Activated effector memory CD4-positive, alpha-beta T cell treated with anti-CD3 and anti-CD28 coated beads, Interleukin-2, amount 50 U/mL, for 16 hours (primary cell): ENCODE measurements at regions not wholly inside any gene's neighbourhood (a gene's known extent, or its start where the extent isn't known, plus 50 kb on each side); places are given as distances from the start of the nearest gene placed in this dataset.

Experiments
- DNase-seq: peaks from one replicate; pipeline ENCODE4 v3.0.0-alpha.2; 2020

DNA sequence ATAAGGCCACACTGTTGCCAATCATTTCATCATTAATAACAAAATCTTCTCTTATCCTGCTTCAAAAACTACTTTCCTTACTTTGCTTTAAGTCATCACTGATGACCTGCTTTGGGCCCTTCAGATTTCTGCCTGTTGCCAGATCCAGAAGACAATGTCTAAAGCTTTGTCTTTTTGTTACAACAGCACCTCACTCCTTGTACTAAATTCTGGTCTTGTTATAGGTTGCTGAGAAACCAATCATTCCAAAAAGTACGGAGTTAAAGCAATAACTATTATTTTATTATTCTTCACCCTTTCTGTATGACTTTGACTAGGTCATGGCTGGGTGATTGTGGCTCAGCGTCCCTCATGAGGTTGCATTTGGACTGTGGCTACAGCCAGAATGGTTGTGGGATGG is 633.5 kb downstream of the PTPRU start:
- DNase-seq = no peak

DNA sequence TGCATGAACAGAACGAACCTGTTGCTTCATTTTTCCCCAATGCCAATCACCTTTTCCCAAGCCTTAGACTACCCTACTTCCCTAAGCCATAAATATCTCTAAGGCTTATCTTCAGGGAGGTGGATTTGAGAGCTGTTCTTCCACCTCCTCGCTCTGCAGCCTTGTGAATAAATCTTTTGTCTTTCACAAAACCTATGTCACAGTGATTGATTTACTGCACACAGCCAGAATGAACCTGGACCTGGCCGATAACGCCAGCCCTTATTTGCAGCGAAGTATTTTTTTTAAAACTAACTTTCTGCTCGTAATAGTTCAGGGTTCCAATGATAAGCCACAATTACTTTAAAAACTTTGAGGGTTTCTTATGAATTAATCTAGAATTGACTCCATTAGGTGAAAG is 632.6 kb downstream of the PTPRU start:
- DNase-seq = no peak

DNA sequence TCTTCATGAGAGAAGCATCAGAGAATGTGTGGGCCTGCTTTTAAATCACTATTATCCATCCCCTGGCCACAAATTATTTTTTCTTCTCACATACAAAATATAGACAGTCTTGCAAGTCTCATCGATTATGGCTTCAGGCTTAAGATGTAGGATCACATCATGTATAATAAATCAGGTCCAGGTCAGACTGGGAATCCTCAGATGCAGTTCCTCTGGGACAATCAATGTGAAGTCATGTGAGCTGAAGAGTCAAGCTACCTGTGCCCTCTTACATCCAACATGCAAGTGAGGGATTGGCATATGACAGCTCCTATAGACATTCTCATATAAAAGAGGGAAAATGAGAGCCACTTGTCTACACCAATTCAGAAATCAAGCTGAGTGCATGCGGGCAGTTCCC is 631.8 kb downstream of the PTPRU start:
- no peak for DNase-seq

DNA sequence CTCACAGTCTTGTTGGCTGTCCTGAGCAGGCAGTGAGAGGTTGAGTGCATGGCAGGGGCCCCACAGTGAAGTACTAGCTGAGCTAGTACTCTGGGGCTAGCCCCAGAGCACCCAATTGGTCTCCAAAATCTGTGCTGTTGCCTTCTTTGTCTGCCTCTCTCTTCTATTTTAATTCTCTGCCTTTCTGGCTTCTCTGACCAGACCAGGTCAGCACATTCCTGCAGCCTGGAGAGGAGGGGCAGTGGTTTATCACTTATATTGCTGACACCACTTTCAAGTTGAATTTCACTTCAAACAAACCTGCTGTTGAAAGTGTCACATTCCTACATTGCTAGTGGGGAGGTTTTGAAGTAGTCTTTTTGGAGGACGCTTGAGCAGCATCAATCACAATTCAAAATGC is 628.7 kb downstream of the PTPRU start:
- no peak for DNase-seq

DNA sequence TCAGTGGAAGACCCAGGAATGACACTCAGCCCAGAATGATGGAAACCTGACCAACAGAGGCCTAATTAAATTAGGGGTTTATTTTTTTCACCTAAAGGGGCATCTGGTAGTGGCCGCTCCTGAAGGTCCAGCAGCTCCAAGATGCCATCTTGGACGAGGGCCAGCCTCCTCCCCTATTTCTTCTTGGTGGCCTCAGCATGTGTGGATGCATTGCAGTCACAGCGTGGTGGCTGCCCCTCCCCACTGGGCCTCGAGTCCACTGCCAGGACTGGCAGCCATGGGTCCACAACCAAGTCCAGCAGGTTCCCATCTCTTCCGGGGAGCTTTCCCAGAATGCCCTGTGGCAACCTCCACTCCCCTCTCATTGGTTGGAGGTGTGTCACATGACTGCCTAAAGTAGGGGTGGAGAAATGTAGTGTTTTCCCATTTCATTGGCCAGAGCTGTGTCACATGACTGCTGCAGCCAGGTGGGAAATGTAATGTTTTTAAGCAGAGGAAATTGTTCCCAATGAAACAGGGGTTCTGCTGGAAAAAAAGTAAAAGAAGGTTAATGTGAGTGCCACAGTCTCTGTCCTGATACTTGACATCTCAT is 628.2 kb downstream of the PTPRU start:
- DNase-seq = no peak

DNA sequence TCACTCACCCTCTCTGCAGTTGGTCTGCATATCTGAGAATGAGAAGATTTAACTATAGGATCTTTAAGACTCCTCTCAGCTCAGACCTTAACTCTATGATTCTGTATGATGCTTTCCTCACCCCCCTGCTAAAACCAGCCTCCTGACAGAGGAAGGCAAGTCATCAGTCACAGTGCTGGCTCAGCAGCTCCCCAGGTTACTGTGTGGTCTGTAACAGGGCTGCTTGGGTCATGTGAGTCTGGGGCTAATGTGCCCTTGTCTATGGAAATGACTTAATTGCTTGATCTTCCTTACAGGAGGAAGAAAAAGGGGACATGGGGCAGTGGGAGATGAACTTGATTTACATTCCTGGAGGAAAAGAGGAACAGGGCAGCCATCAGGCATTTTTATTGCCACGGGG is 625.6 kb downstream of the PTPRU start:
- no peak for DNase-seq

DNA sequence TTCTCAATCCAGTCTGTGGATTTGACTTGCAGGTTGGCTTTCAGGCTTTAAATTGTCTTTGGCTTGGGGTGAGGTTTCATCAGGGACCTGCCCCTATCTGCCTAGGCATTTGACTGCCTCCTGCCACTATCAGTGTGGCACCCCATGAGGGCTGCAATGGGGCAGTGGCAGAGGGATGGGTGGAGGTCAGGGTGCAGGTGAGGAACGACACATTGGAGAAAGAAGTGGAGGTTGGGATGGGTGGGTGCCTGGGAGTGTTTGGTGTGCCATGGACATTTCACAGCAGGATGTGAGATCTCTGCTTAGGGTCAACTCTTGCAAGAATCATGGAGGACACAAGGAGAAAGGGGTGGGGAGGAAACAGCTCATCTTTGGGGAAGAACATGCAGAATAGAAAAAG is 625.1 kb downstream of the PTPRU start:
- no peak for DNase-seq

DNA sequence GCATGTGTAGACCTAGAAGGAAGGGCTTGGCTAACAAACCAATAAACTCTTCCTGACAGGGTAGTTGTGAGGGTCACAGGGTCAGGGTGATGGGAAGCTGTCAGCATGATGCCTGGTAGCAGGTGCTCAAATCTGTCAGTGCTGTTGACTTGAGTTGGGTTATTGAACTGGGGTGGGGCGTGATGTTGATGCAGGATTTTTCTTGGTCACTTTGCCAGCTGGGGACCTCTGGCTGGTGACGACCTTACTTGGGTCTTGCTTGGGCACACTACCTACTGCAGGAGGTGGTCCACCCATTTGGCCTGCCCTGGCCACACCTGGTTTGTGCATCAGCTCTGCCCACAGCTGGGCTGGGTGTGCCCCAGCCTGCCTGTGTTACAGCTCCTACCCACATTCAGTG is 624.4 kb downstream of the PTPRU start:
- DNase-seq = no peak

DNA sequence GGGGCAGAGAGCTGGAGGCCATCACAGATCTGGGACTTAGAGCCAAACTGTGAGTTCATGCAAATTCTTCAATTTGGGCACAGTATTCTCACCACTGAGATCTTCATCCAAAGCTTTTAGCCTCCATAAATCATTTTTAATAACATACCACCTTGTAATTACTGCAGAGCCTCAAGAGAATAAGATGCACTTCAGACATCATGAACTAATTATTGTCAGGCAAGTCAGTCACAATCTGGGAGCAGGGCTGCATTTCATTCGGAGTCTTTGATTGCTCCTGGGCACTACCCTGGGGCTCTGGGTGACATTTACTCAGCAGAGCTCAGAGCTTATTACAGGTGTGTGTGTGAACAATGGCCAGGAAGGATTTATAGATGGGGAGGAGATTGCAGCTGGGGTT is 623.7 kb downstream of the PTPRU start:
- DNase-seq = no peak

DNA sequence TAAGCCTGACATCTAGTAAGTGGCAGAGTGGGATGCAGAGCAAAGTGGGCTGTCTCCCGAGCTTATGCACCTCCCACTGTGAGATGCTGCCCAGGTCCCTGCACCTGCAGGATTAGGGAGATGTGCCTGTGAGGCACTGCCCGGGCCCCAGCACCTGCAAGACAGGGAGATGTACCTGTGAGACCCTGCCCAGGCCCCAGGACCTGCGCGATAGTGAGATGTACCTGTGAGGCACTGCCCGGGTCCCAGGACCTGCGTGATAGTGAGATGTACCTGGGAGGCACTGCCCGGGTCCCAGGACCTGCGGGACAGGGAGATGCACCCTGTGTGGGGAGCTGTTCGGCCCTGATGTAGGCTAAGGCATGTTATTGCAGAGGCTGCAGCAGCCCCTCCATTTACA is 622.8 kb downstream of the PTPRU start:
- DNase-seq = no peak

DNA sequence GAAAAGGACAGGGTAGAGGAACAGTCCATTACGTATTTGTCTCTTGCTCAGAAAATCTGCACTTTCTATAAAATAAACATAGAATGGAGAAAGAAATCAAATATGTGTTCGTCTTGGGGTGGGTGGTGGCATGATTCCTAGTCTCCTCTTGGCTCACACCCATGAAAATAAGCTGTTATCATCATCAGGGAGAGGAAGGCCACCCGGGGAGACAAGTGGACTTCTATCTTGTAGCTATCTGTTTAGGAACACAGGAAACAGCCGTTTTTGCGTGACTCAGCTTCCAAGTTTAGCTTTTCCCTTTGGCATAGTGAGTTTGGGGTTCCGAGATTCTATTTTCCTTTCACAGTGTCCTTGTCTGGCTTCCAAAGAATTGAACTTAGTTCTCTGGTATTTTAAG is 622.3 kb downstream of the PTPRU start:
- no peak for DNase-seq

DNA sequence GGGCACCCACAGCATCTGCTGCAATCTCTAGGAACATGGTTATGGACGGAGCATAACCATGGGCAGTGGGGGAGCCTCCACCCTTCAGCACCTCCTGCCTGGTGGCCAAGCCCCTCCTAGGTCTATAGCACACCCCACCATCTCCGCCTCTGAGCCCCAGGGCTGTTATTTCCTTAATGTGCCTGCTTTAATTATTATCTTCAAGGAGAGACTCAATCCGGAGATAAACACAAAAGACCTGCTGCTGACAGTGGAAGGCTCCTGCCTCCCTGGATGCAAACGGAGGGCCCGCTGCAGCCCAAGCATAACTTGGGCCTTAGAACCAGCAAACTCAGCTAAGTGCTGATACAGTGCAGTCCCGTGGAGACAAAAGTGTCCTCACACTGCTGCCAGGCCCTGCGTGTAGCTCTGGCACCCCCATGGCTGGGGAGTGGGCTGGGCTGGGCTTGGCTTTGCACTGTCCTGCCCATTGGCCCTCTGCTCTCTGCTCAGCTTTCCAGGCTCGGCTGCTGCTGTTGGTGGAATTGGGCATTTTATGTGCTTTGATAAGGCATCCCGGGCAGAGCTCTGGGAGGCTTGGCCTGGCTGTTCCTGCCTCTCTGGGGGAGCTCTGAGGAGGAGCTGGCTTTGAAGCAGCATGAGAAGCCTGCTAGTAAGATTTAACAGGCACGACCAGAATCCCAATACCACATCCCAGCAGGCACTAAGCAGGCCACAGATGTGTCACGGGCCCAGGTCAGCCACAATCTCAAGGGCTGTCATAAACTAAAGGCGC is 620.2 kb downstream of the PTPRU start:
- DNase-seq = no peak

DNA sequence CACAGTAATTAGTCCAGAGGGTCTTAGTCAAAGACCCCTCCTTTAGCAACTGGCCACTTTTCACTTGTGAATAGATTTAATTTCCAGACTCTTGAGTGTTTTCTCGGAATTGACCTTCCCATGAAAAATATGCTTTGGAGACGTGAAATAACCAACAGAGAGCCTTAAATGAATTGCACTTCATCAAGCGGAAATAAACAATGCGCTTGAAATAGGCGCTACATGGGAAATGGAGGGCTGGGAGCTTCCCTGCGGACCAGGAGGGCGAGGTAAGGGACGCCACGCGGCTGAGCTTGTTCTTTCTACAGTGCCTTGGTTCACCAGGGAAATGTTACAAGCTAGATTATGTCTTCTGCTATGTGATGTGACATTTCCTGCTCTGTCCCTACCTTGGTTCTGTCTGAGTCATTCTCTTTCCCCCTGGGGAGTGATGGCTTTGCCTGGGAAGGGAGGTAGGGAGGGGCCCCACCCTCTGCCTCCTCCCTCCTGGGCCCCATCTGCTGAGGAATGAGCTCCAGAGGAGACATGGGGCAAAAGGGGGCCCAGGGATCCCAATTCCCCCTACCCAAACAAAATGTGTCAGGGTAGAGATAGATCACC is 619.3 kb downstream of the PTPRU start:
- no peak for DNase-seq

DNA sequence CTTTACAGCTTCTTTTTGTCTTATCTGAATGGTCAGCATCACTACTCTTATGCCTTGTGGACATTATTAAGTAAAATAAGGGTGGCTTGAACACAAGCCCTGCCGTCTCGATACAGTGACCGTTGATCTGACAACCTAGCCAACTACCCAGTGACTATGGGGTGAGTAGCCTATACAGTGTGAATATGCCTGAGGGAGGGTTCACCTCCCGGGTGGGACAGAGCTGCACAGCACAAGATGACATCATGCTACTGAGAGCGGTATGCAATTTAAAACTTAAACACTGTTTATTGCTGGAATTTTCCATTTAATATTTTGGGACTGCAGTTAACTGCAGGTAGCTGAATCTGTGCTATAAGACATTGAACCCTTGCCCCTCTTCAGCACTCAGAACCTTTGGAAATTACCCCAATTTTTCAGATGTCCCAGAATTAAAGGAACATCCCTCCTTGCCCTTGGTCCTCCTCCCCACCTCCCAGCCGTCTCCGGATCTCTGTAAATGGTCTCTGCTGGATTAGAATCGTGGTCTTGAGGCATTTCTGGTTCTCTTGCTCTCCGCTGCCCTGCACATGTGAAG is 618.5 kb downstream of the PTPRU start:
- DNase-seq = no peak

DNA sequence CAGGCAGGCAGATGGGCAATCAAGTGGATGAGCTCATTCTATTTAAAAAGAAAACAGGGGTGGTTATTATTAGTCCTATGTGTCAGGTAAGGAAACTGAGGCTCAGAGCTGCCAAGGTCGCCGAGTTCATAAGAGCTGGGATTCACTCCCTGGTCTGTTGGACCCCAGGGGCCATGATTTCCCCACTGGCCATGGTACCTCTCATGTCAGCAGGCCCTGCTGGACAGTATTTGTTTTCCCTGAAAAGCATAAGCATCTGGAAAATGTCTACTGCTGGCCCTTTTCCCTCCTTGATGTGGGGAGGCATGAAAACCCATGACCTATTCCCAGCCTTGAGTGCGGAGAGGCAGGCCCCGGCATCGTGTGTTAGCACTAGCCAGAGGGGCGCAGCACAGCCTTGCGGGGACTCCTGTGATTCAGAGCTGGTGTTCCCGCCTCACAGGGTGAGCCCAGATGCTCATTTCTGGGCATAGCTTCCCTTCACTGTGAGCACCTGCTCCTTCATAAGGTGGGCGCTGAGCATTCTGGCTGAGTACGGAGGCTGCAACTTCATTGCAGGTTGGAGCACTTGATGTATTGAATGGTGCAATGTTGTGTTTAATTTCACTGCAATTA is 617.5 kb downstream of the PTPRU start:
- no peak for DNase-seq

DNA sequence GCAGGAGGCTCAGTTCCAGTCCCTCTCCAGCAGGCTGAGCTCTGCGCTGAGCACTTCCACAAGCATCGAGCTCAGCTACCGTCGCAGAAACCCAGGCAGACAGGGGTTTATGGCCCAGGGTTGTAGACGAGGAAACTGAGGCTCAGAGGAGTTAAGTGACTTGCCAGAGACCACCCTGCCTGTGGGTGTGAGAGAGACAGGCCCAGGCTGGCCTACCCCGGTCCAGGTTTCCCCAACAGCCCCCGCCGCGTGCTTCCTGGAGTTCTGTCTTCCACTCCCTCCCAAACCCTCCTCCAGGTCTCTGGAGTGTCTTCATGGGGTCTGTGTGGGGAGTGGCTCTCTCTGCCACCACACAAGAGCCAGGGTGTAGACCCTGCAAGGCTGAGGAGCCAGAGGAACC is 615.9 kb downstream of the PTPRU start:
- DNase-seq = no peak

DNA sequence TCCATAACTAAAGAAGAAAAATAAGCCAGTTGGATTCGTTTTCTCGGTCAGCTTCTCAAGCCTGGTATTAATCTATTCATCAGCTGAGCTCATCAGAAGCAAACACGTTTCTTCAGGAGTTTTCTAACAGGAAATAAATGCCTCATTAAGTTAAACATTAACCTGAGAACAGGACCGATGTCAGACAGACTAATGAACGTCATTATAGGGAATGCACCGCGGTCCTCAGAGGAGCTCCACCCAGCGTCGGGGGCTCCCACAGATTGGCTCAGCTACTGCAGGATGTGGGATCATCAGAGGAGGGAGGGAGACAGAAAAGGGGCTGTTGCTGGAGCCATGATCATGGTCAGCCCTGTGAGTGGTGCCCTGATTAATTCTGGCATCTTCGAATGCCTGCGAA is 615.4 kb downstream of the PTPRU start:
- no peak for DNase-seq

DNA sequence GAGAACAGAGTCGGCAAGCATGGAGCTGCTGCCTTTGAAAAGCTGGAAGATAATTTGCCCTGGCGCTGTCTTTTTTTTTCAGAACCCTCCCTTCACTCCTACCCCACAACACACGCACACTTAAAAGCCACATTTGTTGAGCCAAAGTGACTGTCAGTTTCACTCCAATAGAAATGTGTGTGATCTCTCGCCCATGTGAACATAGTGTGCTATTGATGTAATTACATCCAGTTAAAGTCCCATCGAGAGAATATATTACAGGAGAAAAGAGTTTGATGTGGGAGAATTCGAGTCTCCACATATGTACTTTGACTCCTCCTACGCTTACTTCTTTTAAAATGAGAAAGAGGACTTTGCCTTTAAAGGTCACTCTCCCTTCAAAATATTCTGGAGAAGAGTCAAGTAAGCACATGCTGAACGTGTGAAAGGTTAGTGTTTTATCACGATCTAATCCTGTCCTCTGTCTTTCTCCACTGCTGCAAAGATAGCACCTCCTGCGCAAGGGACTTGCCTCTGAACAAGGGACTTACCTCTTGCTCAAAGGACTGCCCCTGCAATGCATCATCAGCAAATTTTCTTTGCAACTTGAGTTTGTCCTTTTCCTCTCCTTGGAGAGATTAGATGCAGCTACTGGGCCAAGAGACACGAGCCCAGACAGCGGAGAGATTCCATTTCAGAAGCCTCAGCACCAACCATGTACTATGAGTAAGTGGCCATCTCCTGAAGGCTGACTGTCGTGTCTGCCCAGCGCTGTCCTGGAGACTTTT is 613.9 kb downstream of the PTPRU start:
- DNase-seq = no peak

DNA sequence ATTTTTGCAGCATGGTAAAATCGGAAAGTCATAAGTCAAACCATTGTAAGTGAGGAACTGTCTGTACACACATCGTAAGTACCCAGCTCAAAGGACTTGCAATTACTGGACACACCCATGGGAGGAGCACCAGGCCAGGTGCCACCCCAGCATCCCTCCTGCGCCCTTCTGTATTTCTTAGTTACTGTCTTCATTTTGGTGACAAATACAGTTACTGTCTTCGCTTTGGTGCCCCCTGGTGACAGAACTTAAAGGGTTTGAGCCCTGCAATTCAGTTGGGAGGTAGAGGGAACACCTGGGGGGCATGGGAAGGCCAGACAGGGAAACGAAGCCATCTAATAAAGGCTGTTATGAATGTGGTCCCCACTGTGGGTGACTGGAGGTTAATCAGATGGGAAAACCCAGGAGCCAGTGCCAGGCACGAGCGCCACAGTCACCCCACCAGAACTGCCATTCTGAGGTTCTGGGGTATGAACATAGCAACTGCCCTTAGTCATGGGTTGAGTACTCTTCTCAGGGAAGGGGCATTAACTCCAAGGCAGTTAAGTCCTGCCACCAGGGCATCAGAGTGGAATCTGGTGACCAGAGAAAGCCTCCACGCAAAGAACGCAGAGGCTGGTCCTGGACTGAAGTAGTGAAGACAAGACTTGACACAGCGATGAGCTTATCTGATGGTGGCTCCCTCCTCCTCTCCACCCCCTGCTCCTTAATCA is 612.9 kb downstream of the PTPRU start:
- DNase-seq = peak; percentile 68

DNA sequence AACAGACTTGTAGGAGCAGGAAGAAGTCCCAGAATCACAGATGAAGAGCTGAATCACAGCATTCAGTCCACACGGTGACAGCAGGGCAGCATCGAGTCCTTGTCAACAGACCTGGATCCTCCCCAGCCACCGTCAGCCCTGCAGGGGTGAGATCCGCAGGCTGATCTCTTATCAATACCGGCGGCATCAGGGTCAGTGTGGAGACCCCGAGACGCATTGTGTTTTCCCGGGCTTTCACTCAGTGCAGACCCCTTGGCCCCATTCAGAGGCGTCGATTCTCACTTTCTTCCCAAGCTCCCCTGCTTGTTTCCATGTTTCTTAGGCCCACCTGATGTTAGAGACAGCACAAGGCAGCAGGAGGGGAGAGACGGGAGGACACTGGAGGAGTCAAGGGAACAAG is 609.6 kb downstream of the PTPRU start:
- no peak for DNase-seq

DNA sequence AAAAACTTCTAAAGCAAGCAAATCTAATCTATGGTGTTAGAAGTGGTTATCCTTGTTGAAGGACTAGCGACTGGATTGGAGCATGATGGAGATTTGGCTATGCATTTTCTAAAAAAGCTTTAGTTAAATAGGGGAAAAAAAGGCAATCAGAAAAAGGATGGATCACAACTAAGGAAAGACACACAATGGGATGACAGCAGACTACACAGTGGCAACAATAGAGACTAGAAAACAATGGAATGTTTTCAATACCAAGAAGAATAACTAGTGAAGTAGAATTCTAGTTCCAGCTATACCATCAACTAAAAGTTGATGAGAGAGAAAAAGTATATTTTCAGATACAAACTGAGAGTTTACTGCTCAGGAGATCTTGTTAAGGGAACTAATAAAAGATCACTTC is 605.8 kb downstream of the PTPRU start:
- DNase-seq = no peak

DNA sequence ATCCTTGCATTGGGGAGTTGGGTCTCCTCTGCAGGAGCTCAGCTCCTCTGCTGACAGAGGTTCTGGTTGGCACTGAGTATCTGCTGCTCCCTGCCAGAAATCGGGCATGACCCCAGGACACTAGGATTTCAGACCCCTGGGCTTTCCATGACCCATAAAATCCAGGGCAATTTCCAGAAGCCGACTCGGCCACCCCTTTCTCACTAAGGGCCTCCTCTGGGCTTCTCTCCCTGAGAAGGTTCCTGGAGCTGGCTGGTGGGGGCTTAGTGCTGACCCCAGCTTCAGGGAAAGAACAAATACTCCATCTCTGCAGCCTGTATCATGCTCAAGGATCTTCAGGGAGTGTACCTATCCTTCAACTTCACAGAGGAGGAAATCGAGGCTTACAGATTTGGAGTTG is 603.4 kb downstream of the PTPRU start:
- no peak for DNase-seq
